SK-N-SH treated with all-trans-retinoic acid at 6 μM for 48 hours (cell line): ENCODE measurements at regions not wholly inside any gene's neighbourhood (a gene's known extent, or its start where the extent isn't known, plus 50 kb on each side); places are given as distances from the start of the nearest gene placed in this dataset.
A peak's percentile ranks its signal among the peaks of the same experiment; 100 is the strongest.

Source experiments
- ATAC-seq: fragments of 200-7000 bp; cut with Tn5 transposase; 3 replicates; pipeline ENCODE4 v1.9.1; 2020; ENCODE audit warnings: mild to moderate bottlenecking, moderate library complexity
- ARNTL ChIP-seq: fragments of 450-650 bp; formaldehyde crosslinking; IDR thresholded peaks from 2 replicates; pipeline ENCODE4 v1.5.0; 2020; ENCODE audit warnings: low read depth, mild to moderate bottlenecking, moderate library complexity, borderline replicate concordance
- CSDC2 ChIP-seq: fragments of 250-450 bp; sonication (Bioruptor Pico); IDR thresholded peaks from 2 replicates; pipeline ENCODE4 v1.5.0; 2020; ENCODE audit warnings: mild to moderate bottlenecking, moderate library complexity
- ESRRG ChIP-seq: fragments of 250-450 bp; sonication (Bioruptor Pico); IDR thresholded peaks from 2 replicates; pipeline ENCODE4 v1.6.1; 2021; ENCODE audit warnings: mild to moderate bottlenecking
- GLIS3 ChIP-seq: fragments of 250-450 bp; sonication (Bioruptor Pico); IDR thresholded peaks from 2 replicates; pipeline ENCODE4 v1.5.0; 2020; ENCODE audit warnings: mild to moderate bottlenecking, moderate library complexity
- ISL1 ChIP-seq: fragments of 250-450 bp; sonication (Bioruptor Pico); IDR thresholded peaks from 2 replicates; pipeline ENCODE4 v2.1.2; 2022; ENCODE audit warnings: mild to moderate bottlenecking, moderate library complexity
- OSR1 ChIP-seq: fragments of 250-450 bp; sonication (Bioruptor Pico); IDR thresholded peaks from 2 replicates; pipeline ENCODE4 v1.8.0; 2022; ENCODE audit warnings: moderate library complexity, mild to moderate bottlenecking, inconsistent platforms
- PPARA ChIP-seq: fragments of 250-450 bp; sonication (Bioruptor Pico); IDR thresholded peaks from 2 replicates; pipeline ENCODE4 v1.5.0; 2020; ENCODE audit warnings: mild to moderate bottlenecking, borderline replicate concordance
- SNAI2 ChIP-seq: fragments of 250-450 bp; sonication (Bioruptor Pico); IDR thresholded peaks from 2 replicates; pipeline ENCODE4 v1.5.0; 2020; ENCODE audit warnings: mild to moderate bottlenecking, moderate library complexity
- TCF4 ChIP-seq: fragments of 250-450 bp; sonication (Bioruptor Pico); IDR thresholded peaks from 2 replicates; pipeline ENCODE4 v1.8.0; 2021; ENCODE audit warnings: mild to moderate bottlenecking, moderate library complexity, borderline replicate concordance
- TOX ChIP-seq: fragments of 250-450 bp; sonication (Bioruptor Pico); IDR thresholded peaks from 2 replicates; pipeline ENCODE4 v1.8.0; 2021; ENCODE audit warnings: mild to moderate bottlenecking, moderate library complexity, borderline replicate concordance
- ZC3H10 ChIP-seq: fragments of 250-450 bp; sonication (Bioruptor Pico); IDR thresholded peaks from 2 replicates; pipeline ENCODE4 v1.5.1; 2021; ENCODE audit warnings: mild to moderate bottlenecking, moderate library complexity
- ZFP30 ChIP-seq: fragments of 450-650 bp; formaldehyde crosslinking; IDR thresholded peaks from 2 replicates; pipeline ENCODE4 v1.5.0; 2022; ENCODE audit warnings: mild to moderate bottlenecking, moderate library complexity
- ZNF565 ChIP-seq: fragments of 450-650 bp; formaldehyde crosslinking; conservative IDR thresholded peaks from 2 replicates; pipeline ENCODE4 v1.5.0; 2020; ENCODE audit warnings: low read depth, mild to moderate bottlenecking, moderate library complexity
- ZNF8 ChIP-seq: fragments of 450-650 bp; formaldehyde crosslinking; IDR thresholded peaks from 2 replicates; pipeline ENCODE4 v1.5.0; 2020; ENCODE audit warnings: mild to moderate bottlenecking, moderate library complexity
- TF ChIP-seq, protein P1 (sequence below): fragments of 250-450 bp; sonication (Bioruptor Pico); IDR thresholded peaks from 2 replicates; pipeline ENCODE4 v1.5.1; 2020; ENCODE audit warnings: low read depth, mild to moderate bottlenecking, moderate library complexity
- TF ChIP-seq, protein P2 (sequence below): fragments of 250-450 bp; sonication (Bioruptor Pico); IDR thresholded peaks from 2 replicates; pipeline ENCODE4 v1.8.0; 2020; ENCODE audit warnings: mild to moderate bottlenecking, moderate library complexity, borderline replicate concordance
- TF ChIP-seq, protein P3 (sequence below): fragments of 250-450 bp; sonication (Bioruptor Pico); IDR thresholded peaks from 2 replicates; pipeline ENCODE4 v1.8.0; 2021; ENCODE audit warnings: low read depth, mild to moderate bottlenecking, moderate library complexity, borderline replicate concordance
- TF ChIP-seq, protein P4 (sequence below): fragments of 250-450 bp; sonication (Bioruptor Pico); IDR thresholded peaks from 2 replicates; pipeline ENCODE4 v1.5.1; 2021; ENCODE audit warnings: mild to moderate bottlenecking, moderate library complexity

DNA sequence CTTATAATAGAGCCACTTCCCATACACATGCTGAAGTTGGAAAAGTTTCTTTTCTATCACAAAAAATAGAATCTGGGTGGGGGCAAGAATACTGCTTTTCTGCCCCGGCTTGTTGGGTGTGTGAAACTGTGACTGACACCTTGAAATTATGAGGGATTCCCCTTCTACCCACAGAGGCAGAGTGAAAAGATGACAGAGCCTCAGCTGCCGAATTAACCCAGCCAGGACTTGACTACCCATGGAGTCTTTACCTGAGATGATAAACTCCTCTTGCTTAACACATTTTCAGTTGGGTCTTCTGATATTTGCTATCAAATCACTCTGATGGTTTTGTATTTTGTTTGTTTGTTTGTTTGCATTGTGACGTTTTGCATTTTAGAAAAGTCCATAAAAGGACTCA is 66.0 kb upstream of the PMAIP1 start (continued):
- TF ChIP-seq, protein P1, sequence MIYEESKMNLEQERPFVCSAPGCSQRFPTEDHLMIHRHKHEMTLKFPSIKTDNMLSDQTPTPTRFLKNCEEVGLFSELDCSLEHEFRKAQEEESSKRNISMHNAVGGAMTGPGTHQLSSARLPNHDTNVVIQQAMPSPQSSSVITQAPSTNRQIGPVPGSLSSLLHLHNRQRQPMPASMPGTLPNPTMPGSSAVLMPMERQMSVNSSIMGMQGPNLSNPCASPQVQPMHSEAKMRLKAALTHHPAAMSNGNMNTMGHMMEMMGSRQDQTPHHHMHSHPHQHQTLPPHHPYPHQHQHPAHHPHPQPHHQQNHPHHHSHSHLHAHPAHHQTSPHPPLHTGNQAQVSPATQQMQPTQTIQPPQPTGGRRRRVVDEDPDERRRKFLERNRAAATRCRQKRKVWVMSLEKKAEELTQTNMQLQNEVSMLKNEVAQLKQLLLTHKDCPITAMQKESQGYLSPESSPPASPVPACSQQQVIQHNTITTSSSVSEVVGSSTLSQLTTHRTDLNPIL: no peak
- TF ChIP-seq ZNF565 (CRISPR knock-in tag): no peak
- TF ChIP-seq ZFP30: no peak

DNA sequence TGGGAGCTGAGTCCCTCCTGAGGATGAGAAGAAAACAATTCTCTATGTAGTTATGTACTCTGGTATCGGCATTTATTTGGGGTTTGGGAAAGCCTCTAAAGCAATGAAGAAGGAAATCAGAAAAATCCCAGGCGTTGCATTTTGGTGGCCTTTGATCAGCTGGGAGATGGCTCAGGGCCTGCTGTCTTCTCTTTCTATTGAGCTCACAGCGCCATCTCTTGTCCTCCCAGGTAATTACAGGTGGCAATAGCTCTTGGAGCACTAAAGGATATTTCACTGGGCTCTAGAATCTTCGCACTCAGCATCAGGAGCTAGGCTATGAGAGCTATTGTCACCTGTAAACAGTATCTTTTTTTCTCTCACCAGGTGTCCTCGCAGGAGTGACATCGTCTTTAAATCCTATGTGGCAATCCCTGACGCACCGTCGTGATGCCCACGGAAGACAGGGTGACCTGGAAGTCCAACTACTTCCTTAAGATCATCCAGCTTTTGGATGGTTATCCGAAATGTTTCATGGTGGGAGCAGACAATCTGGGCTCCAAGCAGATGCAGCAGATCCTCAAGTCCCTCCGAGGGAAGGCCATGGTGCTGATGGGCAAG is 76.1 kb upstream of the PMAIP1 start:
- ATAC-seq: peak; percentile 91
- TF ChIP-seq ARNTL (CRISPR knock-in tag) (no peak), TCF4 (CRISPR knock-in tag) (no peak), ZNF565 (CRISPR knock-in tag) (no peak), OSR1 (no peak), CSDC2 (CRISPR knock-in tag) (no peak), ZNF8 (CRISPR knock-in tag) (no peak), ZFP30 (no peak), PPARA (no peak), ESRRG (CRISPR knock-in tag) (no peak), TOX (no peak)
- TF ChIP-seq, protein P2, sequence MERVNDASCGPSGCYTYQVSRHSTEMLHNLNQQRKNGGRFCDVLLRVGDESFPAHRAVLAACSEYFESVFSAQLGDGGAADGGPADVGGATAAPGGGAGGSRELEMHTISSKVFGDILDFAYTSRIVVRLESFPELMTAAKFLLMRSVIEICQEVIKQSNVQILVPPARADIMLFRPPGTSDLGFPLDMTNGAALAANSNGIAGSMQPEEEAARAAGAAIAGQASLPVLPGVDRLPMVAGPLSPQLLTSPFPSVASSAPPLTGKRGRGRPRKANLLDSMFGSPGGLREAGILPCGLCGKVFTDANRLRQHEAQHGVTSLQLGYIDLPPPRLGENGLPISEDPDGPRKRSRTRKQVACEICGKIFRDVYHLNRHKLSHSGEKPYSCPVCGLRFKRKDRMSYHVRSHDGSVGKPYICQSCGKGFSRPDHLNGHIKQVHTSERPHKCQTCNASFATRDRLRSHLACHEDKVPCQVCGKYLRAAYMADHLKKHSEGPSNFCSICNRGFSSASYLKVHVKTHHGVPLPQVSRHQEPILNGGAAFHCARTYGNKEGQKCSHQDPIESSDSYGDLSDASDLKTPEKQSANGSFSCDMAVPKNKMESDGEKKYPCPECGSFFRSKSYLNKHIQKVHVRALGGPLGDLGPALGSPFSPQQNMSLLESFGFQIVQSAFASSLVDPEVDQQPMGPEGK (CRISPR knock-in tag): no peak
- TF ChIP-seq, protein P3, sequence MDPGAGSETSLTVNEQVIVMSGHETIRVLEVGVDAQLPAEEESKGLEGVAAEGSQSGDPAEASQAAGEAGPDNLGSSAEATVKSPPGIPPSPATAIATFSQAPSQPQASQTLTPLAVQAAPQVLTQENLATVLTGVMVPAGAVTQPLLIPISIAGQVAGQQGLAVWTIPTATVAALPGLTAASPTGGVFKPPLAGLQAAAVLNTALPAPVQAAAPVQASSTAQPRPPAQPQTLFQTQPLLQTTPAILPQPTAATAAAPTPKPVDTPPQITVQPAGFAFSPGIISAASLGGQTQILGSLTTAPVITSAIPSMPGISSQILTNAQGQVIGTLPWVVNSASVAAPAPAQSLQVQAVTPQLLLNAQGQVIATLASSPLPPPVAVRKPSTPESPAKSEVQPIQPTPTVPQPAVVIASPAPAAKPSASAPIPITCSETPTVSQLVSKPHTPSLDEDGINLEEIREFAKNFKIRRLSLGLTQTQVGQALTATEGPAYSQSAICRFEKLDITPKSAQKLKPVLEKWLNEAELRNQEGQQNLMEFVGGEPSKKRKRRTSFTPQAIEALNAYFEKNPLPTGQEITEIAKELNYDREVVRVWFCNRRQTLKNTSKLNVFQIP: no peak
- TF ChIP-seq, protein P1: no peak

DNA sequence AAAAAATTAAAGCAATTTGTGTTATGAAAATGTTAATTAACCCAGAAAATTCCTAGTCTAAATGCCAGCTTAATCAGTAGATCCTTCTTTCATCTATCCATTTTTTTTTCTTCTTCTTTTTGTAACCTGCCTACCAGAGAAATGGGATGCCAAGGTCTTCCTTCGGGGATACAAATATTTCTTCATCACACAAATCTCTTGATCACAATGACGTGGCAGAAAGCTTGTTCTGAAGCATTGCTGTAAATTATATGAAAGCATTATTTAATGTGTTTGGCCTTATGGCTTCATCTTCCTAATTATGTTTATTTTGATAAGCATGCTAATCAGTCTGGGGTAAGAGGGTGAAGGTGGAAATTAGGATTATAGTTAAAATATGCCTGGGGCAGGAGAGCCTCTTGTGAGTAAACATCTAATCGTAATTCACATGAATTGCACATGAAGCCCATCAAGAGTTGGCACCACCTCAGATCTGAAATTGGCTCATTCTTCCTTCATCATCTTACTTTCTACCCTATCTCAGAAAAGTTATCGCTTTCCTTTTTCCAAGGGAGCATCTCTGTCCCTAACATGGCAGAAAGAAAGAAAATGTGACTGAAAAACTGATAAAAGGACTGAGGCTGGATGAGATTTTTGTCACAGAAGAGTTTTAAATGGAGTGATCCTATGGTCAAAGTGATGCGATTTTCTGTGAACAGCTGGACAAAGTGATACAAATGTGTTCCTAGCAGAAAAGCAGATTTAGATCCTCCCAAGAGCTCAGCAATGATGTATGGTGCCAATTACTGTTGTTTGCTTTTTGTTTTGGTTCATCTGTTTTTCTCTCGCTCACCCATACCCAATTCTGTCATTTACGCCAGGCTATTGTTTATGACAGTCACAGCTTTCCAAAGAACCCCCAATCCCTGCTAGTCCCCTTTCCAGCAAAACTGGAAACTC is 76.9 kb upstream of the PMAIP1 start:
- TF ChIP-seq, protein P1: no peak
- TF ChIP-seq, protein P4, sequence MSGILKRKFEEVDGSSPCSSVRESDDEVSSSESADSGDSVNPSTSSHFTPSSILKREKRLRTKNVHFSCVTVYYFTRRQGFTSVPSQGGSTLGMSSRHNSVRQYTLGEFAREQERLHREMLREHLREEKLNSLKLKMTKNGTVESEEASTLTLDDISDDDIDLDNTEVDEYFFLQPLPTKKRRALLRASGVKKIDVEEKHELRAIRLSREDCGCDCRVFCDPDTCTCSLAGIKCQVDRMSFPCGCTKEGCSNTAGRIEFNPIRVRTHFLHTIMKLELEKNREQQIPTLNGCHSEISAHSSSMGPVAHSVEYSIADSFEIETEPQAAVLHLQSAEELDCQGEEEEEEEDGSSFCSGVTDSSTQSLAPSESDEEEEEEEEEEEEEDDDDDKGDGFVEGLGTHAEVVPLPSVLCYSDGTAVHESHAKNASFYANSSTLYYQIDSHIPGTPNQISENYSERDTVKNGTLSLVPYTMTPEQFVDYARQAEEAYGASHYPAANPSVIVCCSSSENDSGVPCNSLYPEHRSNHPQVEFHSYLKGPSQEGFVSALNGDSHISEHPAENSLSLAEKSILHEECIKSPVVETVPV (CRISPR knock-in tag): no peak
- TF ChIP-seq ISL1 (CRISPR knock-in tag): no peak
- TF ChIP-seq ZC3H10 (CRISPR knock-in tag): no peak
- no peak for TF ChIP-seq OSR1
- TF ChIP-seq, protein P2 (CRISPR knock-in tag): no peak
- TF ChIP-seq TCF4 (CRISPR knock-in tag): no peak
- TF ChIP-seq ZNF8 (CRISPR knock-in tag): no peak
- TF ChIP-seq GLIS3: no peak
- TF ChIP-seq SNAI2 (CRISPR knock-in tag): no peak
- TF ChIP-seq, all 23 proteins: peak for 0
- peak; percentile 17; the same call in 2 of the 3 replicates for ATAC-seq
